HG02943 (cell line): ENCODE measurements at regions not wholly inside any gene's neighbourhood (a gene's known extent, or its start where the extent isn't known, plus 50 kb on each side); places are given as distances from the start of the nearest gene placed in this dataset.
"Not testable (repeated sequence)": the region's sequence is repeated elsewhere in the genome, so short reads cannot be mapped to it uniquely, and the experiment has no call there.

Experiments
- ATAC-seq: cut with Tn5 transposase; IDR thresholded peaks from one replicate; pipeline ENCODE4 v1.9.1; 2021; ENCODE audit warnings: mild to moderate bottlenecking, low read depth, moderate library complexity; ENCODE audit not compliant: unreplicated experiment

DNA sequence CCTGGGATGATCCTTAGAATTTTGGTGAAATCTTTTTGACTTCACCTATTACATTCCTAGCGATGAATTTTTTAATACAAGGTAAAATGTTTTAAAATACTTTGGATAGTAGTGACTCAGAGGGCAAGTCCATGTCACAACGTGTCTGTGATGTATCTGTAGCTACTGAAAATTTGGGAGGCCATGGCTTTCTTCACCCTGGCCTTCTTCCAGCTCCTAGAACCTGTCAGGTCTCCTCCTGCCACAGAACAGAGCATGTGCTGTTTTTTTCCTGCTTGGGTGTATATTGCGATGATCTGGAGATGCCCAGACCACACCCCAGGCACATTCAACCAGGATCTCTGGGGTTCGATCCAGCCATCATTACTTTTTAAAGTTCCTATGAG lies 194.4 kb downstream of the BTBD3 start:
- ATAC-seq, result no peak

DNA sequence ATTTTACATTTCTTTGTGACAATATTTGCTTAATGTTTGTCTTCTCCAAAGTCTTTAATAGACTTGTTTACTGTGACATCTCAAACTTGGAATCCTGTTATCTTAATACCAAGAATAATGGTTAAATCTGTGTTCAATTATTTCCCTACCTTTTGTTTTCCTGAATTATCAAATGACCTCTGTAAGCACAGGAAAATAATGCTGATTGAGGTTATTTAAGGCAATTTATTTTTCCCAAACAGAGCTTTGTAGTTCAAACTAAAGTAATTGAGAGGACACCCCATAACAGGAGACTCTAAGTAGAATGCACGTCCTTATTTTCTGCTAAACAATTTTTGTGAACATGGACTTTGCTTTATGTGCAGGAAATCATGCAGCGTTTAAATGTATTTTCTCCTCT lies 195.0 kb downstream of the BTBD3 start:
- ATAC-seq, result no peak

GRCh38 chr20:12113075-12113467 lies 195.4 kb downstream of the BTBD3 start:
- no peak for ATAC-seq

DNA sequence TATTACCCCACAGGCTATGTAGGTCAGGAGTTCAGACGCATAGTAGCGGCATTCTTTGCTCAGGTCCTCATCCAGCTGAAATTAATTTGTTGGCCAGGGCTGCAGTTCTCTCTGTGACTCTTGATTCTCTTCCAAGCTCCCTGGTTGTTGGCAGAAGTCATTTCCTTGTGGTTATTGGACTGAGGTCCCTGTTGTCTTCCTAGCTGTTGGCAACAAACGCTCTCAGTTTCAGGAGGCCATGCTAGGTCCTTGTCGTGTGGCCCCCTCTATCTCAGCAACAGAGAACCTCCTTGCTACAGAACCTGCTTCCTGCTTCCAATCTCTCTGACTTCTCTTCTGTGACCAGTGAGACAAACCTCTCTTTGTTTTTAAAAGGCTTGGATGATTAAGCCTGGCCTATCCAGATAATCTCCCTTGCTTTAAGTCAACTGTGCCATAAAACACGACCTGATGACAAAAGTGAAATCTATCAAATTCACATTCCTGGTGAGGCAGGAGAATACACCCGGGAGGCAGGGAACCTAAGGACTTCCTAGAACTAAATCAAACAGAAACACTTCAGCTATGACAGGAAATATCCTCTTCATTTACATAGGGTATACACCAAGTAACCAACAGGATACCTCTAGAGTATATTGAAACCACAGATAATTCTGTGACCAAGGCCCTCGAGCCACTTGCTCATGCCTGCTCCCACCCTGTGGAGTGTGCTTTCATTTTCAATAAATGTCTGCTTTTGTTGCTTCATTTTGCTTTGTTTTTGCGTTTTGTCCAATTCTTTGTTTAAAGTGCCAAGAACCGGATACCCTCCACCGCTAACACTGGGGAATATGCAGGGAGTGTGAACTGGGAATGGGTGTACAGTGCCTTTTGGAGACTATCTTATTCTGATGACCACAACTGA lies 196.0 kb downstream of the BTBD3 start:
- ATAC-seq, result no peak

- not testable (repeated sequence) for ATAC-seq
Observed at GRCh38 chr20:12129114-12129513, 211.4 kb downstream of the BTBD3 start.

DNA sequence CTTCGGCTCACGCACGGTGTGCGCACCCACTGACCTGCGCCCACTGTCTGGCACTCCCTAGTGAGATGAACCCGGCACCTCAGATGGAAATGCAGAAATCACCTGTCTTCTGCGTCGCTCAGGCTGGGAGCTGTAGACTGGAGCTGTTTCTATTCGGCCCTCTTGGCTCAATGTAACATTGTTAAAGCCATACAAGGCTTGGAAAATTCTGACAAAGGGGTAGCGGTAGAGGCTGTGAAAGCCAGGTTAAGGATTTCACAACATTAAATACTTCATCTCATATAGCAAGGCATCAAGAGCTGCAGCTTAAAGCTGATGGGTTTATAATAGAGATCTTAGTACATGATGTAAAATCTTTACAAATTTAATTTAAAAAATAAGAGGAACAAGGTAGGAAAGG lies 211.8 kb downstream of the BTBD3 start:
- not testable (repeated sequence) for ATAC-seq

DNA sequence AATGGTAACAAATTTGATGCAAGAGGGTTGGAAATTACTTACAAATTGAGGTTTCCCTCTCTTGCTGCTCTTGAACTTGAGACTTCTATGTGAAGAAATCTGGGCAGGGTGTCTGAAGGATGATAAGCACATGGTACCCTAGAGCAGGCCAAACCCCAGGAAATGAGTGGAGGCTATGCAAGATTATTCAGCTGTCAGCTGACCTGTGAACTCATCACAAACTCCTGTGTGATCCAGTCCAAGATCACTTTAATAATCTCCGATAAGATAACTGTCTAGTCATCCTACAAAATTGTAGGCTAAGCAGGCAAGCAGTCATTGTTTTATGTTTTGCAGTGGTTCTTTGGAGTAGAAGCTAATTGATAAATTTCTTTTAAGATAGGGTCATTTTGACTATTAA lies 213.1 kb downstream of the BTBD3 start:
- no peak for ATAC-seq

DNA sequence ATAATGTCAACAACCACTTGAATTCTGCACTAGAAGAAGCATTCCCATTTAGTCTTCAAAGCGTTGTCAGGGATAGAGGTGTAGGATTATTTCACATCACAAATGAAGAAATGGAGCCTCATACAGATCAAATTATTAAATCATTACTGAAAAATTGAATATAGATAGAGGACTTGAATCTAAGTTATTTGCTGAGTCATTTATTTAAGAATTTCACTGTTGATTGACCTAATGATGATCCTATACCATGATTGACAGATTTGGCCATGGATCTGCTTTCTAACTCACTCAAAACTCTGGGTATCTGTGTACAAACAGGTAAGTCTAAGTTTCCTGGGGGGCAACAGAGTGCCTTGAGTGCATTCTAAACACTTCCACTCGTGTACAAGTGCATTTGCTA lies 215.9 kb downstream of the BTBD3 start:
- ATAC-seq, result no peak

GRCh38 chr20:12145951-12146350 lies 228.3 kb downstream of the BTBD3 start:
- not testable (repeated sequence) for ATAC-seq

- ATAC-seq, result no peak
Observed at GRCh38 chr20:12152996-12153395, 235.3 kb downstream of the BTBD3 start.

DNA sequence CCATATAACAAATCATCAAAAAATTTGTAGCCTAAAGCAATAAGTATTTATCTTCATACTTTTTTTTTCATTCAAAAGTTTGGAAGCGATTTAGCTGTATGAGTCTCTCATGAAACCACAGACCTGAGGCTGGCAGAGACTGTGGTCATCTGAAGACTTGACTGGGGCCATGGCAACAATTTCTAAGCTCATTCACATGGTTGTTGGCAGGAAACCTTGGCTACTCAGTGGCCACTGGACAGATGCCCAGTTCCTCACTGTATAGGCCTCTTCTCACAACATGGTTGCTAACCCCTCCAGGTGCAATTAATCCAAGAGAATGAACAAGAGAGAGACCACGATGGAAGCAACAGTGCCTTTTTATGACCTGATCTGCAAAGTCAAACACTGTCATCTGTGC lies 235.9 kb downstream of the BTBD3 start:
- no peak for ATAC-seq

GRCh38 chr20:12156252-12156651 lies 238.6 kb downstream of the BTBD3 start:
- no peak for ATAC-seq

DNA sequence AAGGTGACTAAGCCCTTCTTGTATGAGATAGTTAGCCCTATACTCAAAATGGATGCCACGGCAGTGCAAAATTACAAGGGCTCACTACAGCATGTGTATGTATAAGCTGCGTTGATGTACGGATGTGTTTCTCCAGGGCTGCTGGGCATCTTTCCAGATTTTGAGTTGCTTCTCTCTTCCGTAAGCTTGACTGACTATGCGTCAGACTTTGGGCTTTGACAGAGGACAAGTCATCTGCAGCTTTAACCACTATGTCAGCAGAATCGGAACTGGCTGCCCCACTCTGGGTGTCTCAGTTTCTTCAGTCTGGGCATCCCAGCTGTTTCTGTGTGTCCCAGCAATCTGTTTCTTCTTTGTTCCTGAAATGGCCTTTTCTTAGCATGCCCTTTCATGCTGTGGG lies 241.6 kb downstream of the BTBD3 start:
- ATAC-seq, result no peak

GRCh38 chr20:12161734-12162133 lies 244.0 kb downstream of the BTBD3 start:
- no peak for ATAC-seq

GRCh38 chr20:12166053-12166717 lies 248.5 kb downstream of the BTBD3 start:
- no peak for ATAC-seq

GRCh38 chr20:12170406-12170805 lies 252.7 kb downstream of the BTBD3 start:
- no peak for ATAC-seq

GRCh38 chr20:12171923-12172524 lies 254.3 kb downstream of the BTBD3 start:
- ATAC-seq, result no peak

DNA sequence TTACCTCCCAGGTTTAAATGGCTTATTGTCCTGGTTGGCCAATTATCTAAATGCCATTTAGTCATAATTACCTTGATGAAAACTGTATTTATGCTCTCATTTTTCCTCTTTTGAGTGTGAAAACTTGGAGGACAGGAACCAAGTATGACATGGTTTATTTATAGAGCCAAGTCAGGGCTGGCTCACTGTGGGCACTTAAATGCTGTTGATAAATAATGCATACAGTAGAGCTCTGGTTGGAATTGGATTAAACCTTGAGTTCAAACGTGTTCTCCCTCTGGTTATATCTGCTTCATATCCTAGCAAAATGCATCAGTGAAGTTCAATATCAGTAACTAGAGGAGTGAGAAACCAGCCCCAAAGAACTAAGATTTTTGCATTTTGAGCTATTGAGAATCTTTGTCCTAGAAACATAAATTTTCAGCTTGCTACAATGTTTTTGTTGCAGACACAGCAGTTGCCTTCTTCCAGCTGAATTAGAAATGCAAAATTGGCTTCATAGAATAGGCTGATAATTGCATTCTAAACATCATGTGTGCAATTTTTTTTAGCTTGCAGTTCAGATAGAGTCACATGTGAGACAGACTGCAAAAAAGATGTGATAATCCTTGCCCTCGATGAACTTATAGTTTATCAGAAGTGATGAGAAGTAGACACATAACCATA lies 255.8 kb downstream of the BTBD3 start:
- ATAC-seq, result no peak

DNA sequence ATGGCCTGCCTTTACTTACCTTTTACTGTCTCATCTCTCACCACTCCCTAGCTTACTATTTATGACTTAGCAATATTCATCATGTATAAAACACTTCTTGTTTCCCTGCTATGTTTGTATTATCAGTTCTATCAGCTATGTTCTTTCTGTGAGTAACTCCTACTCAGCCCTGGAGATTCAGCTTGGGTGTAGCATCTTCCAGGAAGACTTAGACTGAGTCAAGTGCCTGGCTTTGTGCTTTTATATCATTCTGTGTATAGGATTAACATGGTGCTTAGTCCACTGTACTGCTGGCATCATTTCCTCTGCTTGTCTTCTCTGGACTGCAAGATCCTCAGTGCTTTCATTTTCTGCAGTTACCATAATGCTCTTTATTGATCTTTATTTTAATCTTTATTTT lies 257.8 kb downstream of the BTBD3 start:
- no peak for ATAC-seq

DNA sequence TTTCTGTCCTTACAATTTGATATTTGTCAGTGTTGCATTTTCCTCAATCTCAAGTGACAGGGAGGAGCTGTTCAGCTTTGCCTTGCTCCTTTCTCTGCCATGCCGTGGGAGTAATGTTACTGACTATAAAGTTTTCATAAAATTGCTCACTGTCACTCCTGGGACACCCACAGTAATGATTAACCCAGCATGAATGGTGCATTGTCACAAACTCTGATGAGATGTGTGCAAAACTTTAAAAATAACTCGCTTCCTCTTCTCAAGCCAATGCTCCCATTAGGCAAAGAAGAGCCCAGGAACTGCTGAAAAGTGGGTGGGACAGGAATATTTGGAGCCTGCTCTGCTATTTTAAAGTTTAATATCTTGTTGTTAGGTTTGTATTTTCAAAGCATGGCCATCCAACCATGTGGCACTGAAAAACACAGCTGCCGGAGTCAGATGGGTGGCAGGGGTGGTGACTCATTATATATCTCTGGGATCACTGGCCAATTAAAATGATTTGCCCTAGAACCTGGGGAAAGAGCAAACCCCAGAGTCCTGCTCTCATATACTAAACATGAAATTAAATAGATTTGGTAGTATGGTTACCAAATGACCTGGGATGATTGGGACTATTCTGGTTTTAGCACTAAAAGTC lies 260.1 kb downstream of the BTBD3 start:
- no peak for ATAC-seq

DNA sequence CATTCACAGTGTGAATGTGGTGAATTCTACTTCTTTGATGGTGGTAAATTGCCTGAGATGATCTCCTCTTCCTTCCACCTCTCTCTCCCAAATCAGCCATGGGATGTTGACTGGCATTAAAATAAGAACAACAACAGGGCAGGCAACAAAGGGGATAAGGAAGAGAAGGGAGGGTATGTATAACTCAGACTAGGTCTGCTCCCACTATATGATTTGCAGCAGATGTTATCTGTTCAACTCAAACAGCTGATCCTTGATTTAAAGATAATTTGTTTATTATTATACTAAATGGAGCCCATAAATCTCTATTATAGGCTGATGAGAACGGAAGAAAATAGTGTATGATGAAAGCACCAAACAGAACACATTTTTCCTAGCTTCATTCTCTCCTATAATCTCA lies 262.0 kb downstream of the BTBD3 start:
- no peak for ATAC-seq
